Body of pancreas (tissue), 4 donors: ENCODE measurements at regions not wholly inside any gene's neighbourhood (a gene's known extent, or its start where the extent isn't known, plus 50 kb on each side); places are given as distances from the start of the nearest gene placed in this dataset.
"Not testable (repeated sequence)": the region's sequence is repeated elsewhere in the genome, so short reads cannot be mapped to it uniquely, and the experiment has no call there.

ENCODE experiments used
- CTCF ChIP-seq, 7 experiments: fragments of 450-650 bp in 4 of 7; fragments of 200-600 bp in 3 of 7; sonication (generic) in 3 of 7; IDR thresholded peaks; one replicate each; pipeline ENCODE4 v1.5.1; 2016 to 2019; ENCODE audit warnings: antibody characterized with exemption in 7 of 7
- POLR2A ChIP-seq, 3 donors: fragments of 450-650 bp; IDR thresholded peaks; one replicate each; pipeline ENCODE4 v1.6.1; 2016; ENCODE audit warnings: antibody characterized with exemption in 3 of 3, mild to moderate bottlenecking in 2 of 3

GRCh38 chr13:23053711-23054110, 127.1 kb upstream of the SGCG start:
- not testable (repeated sequence) for TF ChIP-seq CTCF, POLR2A (IDR thresholded peaks at IDR 0.05)
